GM13976 (cell line): ENCODE measurements at regions not wholly inside any gene's neighbourhood (a gene's known extent, or its start where the extent isn't known, plus 50 kb on each side); places are given as distances from the start of the nearest gene placed in this dataset.

ENCODE experiments used
- DNase-seq: peaks from one replicate; pipeline ENCODE4 v3.0.0; 2012; ENCODE audit warnings: low spot score
- in situ Hi-C: fragments of 300-500 bp; cut with MboI; formaldehyde crosslinking; loops from one replicate; pipeline ENCODE4 v1.12.0; 2022; ENCODE audit warnings: low sequenced_read_pairs, mixed read lengths, inconsistent platforms; ENCODE audit not compliant: unreplicated experiment
- TF ChIP-seq, protein P1 (sequence below): IDR thresholded peaks from 2 replicates; pipeline ENCODE4 v1.5.1; 2012; ENCODE audit warnings: borderline replicate concordance, mild to moderate bottlenecking; ENCODE audit not compliant: insufficient read depth; ENCODE audit errors: extremely low read depth, missing control alignments, control extremely low read depth

DNA sequence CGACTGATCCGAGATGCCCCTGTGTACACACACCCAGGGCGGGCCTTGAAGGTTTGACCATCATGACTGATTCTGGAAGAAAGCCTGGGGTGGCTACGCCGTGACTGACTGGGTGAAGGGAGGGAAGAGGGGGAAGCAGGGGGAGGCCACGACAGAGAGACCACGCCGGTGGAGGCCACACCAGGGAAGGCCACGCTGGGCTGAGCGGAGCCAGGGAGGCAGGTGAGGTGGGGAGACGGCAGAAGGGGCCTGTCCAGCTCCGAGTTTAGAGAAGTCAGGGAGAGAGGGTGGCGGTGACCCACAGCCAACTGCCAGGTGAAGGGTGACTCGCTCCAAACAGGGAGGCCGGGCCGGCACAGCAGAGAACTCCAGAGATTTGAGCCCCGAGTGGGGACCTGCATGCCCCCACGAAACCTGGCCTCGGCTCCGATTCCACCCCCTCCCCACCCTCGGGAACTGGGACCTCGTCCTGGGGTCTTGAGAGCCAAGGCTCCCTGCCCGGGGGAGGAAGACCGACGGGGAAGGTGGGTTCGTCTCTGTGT is 102.6 kb downstream of the PTPRS start:
- TF ChIP-seq, protein P1, sequence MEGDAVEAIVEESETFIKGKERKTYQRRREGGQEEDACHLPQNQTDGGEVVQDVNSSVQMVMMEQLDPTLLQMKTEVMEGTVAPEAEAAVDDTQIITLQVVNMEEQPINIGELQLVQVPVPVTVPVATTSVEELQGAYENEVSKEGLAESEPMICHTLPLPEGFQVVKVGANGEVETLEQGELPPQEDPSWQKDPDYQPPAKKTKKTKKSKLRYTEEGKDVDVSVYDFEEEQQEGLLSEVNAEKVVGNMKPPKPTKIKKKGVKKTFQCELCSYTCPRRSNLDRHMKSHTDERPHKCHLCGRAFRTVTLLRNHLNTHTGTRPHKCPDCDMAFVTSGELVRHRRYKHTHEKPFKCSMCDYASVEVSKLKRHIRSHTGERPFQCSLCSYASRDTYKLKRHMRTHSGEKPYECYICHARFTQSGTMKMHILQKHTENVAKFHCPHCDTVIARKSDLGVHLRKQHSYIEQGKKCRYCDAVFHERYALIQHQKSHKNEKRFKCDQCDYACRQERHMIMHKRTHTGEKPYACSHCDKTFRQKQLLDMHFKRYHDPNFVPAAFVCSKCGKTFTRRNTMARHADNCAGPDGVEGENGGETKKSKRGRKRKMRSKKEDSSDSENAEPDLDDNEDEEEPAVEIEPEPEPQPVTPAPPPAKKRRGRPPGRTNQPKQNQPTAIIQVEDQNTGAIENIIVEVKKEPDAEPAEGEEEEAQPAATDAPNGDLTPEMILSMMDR, result no peak
- no peak for DNase-seq
- in situ Hi-C loops, result no loop called here

DNA sequence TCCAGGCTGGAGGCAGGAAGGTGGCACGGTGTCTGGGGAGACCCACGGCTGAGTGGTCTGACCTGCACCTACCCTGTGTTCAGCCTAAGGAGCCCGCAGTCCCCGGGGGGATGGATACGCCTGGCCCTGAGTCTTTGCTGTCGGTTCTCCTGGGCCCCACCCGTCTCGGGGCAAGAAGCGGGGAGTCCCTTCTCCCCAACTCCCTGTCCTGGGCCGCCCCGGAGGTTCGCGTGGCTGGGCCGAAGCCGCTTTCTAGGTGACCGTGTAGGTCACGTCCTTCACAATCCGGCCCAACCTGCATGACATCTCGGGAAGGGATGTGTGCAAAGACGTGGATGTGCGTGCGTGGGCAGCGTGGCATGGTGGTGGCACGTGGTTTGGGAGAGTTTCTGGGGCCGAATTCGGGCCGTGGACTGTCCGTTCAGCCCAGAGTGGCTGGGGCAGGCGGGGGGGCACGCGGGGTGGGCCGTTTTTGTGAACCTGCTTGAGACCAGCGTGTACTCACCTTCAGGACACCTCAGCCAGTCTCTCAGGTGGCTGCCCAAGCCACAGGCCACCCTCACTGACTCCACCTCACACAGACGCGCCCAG is 103.3 kb downstream of the PTPRS start:
- TF ChIP-seq, protein P1, result no peak
- in situ Hi-C loops, result no loop called here
- no peak for DNase-seq

DNA sequence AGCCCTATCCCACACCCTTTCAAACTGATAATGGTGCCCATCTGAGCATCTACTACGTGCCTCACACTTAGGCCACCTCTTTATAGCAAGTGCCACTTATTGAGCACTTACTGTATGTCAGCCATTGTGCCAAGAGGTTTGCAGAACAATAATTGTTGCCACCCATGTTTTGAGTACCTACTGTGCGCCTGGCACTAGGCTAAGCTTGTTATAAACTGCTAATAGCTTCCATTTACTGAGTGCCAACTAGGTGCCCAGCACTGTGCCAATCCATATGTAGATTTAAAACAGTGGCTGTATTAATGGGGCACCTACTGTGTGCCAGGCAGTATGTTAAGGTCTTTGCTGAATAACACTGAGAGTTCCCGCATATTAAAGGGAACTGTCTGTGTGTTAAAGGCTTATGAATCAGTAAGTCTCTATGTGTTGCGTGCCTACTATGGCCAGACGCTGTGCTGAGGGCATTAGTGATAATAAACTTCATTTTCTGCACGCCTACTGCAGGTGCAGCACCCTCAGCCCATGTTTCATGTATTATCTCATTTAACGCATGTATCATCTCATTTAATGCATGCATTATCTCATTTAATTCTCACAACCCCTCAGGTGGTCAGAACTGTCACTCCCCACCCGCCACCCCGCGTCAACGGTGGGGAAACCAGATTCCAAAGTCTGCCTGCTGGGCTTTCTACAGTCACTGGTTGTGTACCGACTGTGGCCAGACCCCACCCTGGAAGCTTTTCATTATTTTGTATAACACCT is 105.0 kb downstream of the PTPRS start:
- TF ChIP-seq, protein P1, result no peak
- in situ Hi-C loops, result no loop called here
- no peak for DNase-seq

DNA sequence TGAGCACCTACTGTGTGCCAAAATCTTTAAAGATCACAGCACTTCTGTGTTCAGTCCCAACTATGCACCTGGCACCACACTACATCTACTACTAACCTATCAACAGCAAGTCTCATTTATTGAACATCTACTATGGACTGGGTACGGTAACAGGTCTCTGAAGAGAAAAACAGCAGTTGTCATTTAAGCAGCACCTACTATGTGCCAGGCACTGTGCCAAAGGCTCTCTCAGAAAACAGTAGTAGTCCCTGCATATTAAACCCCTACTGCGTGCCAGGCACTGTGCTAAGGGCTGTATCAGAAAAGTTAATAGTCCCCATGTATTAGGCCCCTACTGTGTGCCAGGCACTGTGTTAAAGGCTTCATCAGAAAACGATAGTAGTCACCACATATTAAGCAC is 106.2 kb downstream of the PTPRS start:
- in situ Hi-C loops, result no loop called here
- DNase-seq, result no peak
- TF ChIP-seq, protein P1, result no peak

DNA sequence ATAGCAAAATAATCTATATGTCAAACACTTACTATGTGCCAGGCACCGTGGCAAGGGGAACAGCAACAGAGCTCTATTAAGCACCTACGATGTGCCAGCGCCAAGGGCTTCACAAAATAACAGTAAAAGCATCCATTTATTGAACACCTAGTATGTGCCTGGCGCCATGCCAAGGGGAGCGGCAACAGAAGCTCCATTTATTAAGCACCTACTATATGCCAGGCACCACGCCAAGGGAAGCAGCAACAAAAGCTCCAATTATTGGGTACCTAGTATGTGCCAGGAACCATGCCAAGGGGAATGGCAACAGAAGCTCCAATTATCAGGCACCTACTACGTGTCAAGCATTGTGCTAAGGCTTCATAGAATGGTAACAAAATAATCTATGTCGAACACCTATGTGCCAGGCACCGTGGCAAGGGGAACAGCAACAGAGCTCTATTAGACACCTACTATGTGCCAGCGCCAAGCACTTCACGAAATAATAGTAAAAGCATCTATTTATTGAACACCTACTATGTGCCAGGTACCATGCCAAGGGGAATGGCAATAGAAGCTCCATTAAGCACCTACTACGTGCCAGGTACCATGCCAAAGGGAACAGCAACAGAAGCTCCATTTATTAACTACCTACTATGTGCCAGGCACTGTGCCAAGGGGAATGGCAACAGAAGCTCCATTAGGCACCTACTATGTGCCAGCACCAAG is 107.7 kb downstream of the PTPRS start:
- TF ChIP-seq, protein P1, result no peak
- DNase-seq, result no peak
- in situ Hi-C loops, result no loop called here

DNA sequence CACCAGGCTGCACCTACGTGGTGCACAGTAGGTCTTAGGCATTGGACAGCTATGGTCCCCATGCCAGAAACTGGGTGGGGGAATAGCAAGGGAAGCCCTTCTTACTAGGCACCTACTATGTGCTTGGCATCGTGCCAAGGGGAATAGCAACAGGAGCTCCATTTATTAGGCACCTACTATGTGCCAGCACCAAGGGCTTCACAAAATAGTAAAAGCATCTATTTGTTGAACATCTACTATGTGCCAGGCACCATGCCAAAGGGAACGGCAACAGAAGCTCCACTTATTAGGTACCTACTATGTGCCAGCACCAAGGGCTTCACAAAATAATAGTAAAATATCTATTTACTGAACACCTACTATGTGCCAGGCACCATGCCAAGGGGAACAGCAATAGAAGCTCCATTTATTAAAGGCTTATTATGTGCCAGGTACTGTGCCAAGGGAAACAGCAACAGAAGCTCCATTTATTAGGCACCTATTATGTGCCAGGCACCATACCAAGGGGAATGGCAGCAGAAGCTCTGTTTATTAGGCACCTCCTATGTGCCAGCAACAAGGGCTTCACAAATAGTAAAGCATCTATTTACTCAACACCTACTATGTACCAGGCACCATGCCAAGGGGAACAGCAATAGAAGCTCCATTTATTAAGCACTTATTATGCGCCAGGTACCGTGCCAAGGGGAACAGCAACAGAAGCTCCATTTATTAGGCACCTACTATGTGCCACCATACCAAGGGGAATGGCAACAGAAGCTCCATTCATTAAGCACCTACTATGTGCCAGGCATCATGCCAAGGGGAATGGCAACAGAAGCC is 108.5 kb downstream of the PTPRS start:
- TF ChIP-seq, protein P1, result no peak
- no peak for DNase-seq
- in situ Hi-C loops, result no loop called here
